IMR-90 (cell line): ENCODE measurements at regions not wholly inside any gene's neighbourhood (a gene's known extent, or its start where the extent isn't known, plus 50 kb on each side); places are given as distances from the start of the nearest gene placed in this dataset.

ENCODE experiments used
- BHLHE40 ChIP-seq: fragments of 150-350 bp; IDR thresholded peaks from 2 replicates; pipeline ENCODE4 v1.6.1; 2016; ENCODE audit warnings: mild to moderate bottlenecking, low read depth, low read length
- CEBPB ChIP-seq: IDR thresholded peaks from 2 replicates; pipeline ENCODE4 v1.6.1; 2012; ENCODE audit warnings: low read depth, low read length, improper control_type of control experiment
- CHD1 ChIP-seq: IDR thresholded peaks from 2 replicates; pipeline ENCODE4 v1.6.1; 2012; ENCODE audit warnings: low read depth, low read length, improper control_type of control experiment
- MAFK ChIP-seq: IDR thresholded peaks from 2 replicates; pipeline ENCODE4 v1.6.1; 2012; ENCODE audit warnings: low read depth, low read length, improper control_type of control experiment
- MAZ ChIP-seq: IDR thresholded peaks from 2 replicates; pipeline ENCODE4 v1.6.1; 2012; ENCODE audit warnings: low read depth, mild to moderate bottlenecking, low read length, improper control_type of control experiment, moderate library complexity, borderline replicate concordance
- MXI1 ChIP-seq: IDR thresholded peaks from 2 replicates; pipeline ENCODE4 v1.6.1; 2012; ENCODE audit warnings: low read depth, mild to moderate bottlenecking, low read length, moderate library complexity, borderline replicate concordance
- POLR2A ChIP-seq: IDR thresholded peaks from 2 replicates; pipeline ENCODE4 v1.6.1; 2012; ENCODE audit warnings: mild to moderate bottlenecking, low read depth, low read length
- RAD21 ChIP-seq: IDR thresholded peaks from 2 replicates; pipeline ENCODE4 v1.6.1; 2012; ENCODE audit warnings: low read length, improper control_type of control experiment
- RCOR1 ChIP-seq: IDR thresholded peaks from 2 replicates; pipeline ENCODE4 v1.6.1; 2012; ENCODE audit warnings: mild to moderate bottlenecking, low read length, improper control_type of control experiment; ENCODE audit not compliant: insufficient replicate concordance
- RFX5 ChIP-seq: IDR thresholded peaks from 2 replicates; pipeline ENCODE4 v1.8.0; 2012; ENCODE audit warnings: low read depth, mild to moderate bottlenecking, low read length, moderate library complexity
- SMC3 ChIP-seq: fragments of 150-350 bp; IDR thresholded peaks from 2 replicates; pipeline ENCODE4 v1.6.1; 2016; ENCODE audit warnings: low read depth, mild to moderate bottlenecking, antibody characterized with exemption, low read length, moderate library complexity
- TF ChIP-seq, protein P1 (sequence below): conservative IDR thresholded peaks from 2 replicates; pipeline ENCODE4 v1.5.1; 2012; ENCODE audit warnings: mild to moderate bottlenecking, low read depth, low read length, improper control_type of control experiment
- TF ChIP-seq, protein P2 (sequence below): fragments of 150-350 bp; IDR thresholded peaks from 2 replicates; pipeline ENCODE4 v1.6.1; 2016; ENCODE audit warnings: low read depth, mild to moderate bottlenecking, low read length, moderate library complexity, borderline replicate concordance
- TF ChIP-seq, protein P3 (sequence below): fragments of 150-350 bp; IDR thresholded peaks from 2 replicates; pipeline ENCODE4 v1.6.1; 2017; ENCODE audit warnings: mild to moderate bottlenecking, antibody characterized with exemption, low read length, low read depth

DNA sequence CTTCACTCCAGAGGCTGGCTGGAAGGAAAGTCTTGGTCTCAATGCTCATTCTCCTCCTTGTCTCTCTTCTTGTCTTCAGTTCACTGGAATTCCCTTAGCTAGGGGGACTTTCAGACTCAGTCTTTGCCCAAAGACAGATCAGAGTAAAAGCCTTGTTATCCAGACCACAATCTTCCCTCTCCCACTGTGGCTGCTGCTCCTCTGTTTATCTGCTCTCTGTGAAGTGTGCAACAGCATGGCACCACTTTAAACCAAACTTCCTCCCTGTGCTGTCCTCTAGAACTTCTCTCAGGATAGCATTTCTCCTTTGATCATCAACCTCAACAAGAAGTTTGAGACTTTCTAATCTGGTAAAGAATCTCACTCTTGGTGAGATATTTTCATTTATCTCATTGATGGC lies 530.1 kb upstream of the SLIT2 start:
- TF ChIP-seq, protein P1, sequence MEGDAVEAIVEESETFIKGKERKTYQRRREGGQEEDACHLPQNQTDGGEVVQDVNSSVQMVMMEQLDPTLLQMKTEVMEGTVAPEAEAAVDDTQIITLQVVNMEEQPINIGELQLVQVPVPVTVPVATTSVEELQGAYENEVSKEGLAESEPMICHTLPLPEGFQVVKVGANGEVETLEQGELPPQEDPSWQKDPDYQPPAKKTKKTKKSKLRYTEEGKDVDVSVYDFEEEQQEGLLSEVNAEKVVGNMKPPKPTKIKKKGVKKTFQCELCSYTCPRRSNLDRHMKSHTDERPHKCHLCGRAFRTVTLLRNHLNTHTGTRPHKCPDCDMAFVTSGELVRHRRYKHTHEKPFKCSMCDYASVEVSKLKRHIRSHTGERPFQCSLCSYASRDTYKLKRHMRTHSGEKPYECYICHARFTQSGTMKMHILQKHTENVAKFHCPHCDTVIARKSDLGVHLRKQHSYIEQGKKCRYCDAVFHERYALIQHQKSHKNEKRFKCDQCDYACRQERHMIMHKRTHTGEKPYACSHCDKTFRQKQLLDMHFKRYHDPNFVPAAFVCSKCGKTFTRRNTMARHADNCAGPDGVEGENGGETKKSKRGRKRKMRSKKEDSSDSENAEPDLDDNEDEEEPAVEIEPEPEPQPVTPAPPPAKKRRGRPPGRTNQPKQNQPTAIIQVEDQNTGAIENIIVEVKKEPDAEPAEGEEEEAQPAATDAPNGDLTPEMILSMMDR, result no peak
- TF ChIP-seq POLR2A, result no peak
- TF ChIP-seq CHD1, result no peak
- TF ChIP-seq, protein P2, sequence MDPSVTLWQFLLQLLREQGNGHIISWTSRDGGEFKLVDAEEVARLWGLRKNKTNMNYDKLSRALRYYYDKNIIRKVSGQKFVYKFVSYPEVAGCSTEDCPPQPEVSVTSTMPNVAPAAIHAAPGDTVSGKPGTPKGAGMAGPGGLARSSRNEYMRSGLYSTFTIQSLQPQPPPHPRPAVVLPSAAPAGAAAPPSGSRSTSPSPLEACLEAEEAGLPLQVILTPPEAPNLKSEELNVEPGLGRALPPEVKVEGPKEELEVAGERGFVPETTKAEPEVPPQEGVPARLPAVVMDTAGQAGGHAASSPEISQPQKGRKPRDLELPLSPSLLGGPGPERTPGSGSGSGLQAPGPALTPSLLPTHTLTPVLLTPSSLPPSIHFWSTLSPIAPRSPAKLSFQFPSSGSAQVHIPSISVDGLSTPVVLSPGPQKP, result no peak
- no peak for TF ChIP-seq RCOR1
- no peak for TF ChIP-seq SMC3
- TF ChIP-seq RFX5, result no peak
- no peak for TF ChIP-seq MAZ
- TF ChIP-seq CEBPB, result no peak
- TF ChIP-seq MAFK, result no peak
- no peak for TF ChIP-seq MXI1
- TF ChIP-seq RAD21, result no peak
- TF ChIP-seq, protein P3, sequence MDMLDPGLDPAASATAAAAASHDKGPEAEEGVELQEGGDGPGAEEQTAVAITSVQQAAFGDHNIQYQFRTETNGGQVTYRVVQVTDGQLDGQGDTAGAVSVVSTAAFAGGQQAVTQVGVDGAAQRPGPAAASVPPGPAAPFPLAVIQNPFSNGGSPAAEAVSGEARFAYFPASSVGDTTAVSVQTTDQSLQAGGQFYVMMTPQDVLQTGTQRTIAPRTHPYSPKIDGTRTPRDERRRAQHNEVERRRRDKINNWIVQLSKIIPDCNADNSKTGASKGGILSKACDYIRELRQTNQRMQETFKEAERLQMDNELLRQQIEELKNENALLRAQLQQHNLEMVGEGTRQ, result no peak
- no peak for TF ChIP-seq BHLHE40
